WTC11 (cell line): ENCODE measurements at regions not wholly inside any gene's neighbourhood (a gene's known extent, or its start where the extent isn't known, plus 50 kb on each side); places are given as distances from the start of the nearest gene placed in this dataset.

ENCODE experiments used
- ATAC-seq: fragments of 200-7000 bp; cut with Tn5 transposase; 2 replicates; pipeline ENCODE4 v1.10.0; 2021; ENCODE audit warnings: mild to moderate bottlenecking, moderate library complexity
- CTCF ChIA-PET: fragments of 300-600 bp; sonication (Branson Sonifier 250); formaldehyde crosslinking; loops from one replicate; lab custom pipeline; 2021; ENCODE audit warnings: antibody characterized with exemption; lab: Charles Lee
- POLR2A ChIA-PET: fragments of 350-600 bp; sonication (Branson Sonifier 250); formaldehyde crosslinking; loops from one replicate; lab custom pipeline; 2021; ENCODE audit warnings: antibody characterized with exemption; lab: Charles Lee
- DNase-seq: peaks from one replicate; pipeline ENCODE4 v3.0.0; 2021; ENCODE audit warnings: low spot score
- H3K27ac Mint-ChIP-seq: 2 replicates; pipeline ENCODE4 v1.8.0; 2021; ENCODE audit warnings: mixed read lengths
- H3K27me3 Mint-ChIP-seq: 2 replicates; pipeline ENCODE4 v1.8.0; 2021; ENCODE audit warnings: low read depth, mild to moderate bottlenecking, moderate library complexity, mixed read lengths
- H3K36me3 Mint-ChIP-seq: 2 replicates; pipeline ENCODE4 v1.8.0; 2021; ENCODE audit warnings: mixed read lengths
- H3K4me1 Mint-ChIP-seq: 2 replicates; pipeline ENCODE4 v1.8.0; 2022; ENCODE audit warnings: mixed read lengths
- H3K4me3 Mint-ChIP-seq: 2 replicates; pipeline ENCODE4 v1.8.0; 2021; ENCODE audit warnings: mild to moderate bottlenecking, moderate library complexity, mixed read lengths
- H3K9me3 Mint-ChIP-seq: 2 replicates; pipeline ENCODE4 v1.8.0; 2021; ENCODE audit warnings: mixed read lengths
- ELF4 ChIP-seq: sonication (generic); formaldehyde crosslinking; IDR thresholded peaks from 2 replicates; pipeline ENCODE4 v1.8.1; 2022; ENCODE audit warnings: low read depth, mild to moderate bottlenecking, moderate library complexity, missing genetic modification reagents
- IRF2 ChIP-seq: sonication (generic); formaldehyde crosslinking; IDR thresholded peaks from 2 replicates; pipeline ENCODE4 v1.8.0; 2022; ENCODE audit warnings: low read depth, missing genetic modification reagents, borderline replicate concordance
- JAZF1 ChIP-seq: fragments of 250-450 bp; sonication (Bioruptor Pico); IDR thresholded peaks from 2 replicates; pipeline ENCODE4 v1.9.0; 2021; ENCODE audit warnings: moderate library complexity, mild to moderate bottlenecking, inconsistent platforms
- OVOL2 ChIP-seq: fragments of 250-450 bp; sonication (Bioruptor Pico); IDR thresholded peaks from 2 replicates; pipeline ENCODE4 v1.9.0; 2021; ENCODE audit warnings: mild to moderate bottlenecking, borderline replicate concordance
- SMAD3 ChIP-seq: sonication (generic); formaldehyde crosslinking; IDR thresholded peaks from 2 replicates; pipeline ENCODE4 v1.8.0; 2022; ENCODE audit warnings: missing genetic modification reagents, mild to moderate bottlenecking, borderline replicate concordance
- SP1 ChIP-seq: sonication (generic); formaldehyde crosslinking; conservative IDR thresholded peaks from 2 replicates; pipeline ENCODE4 v1.8.1; 2022; ENCODE audit warnings: missing genetic modification reagents
- TCF7 ChIP-seq: sonication (generic); formaldehyde crosslinking; IDR thresholded peaks from 2 replicates; pipeline ENCODE4 v1.8.0; 2022; ENCODE audit warnings: mild to moderate bottlenecking, low read depth, missing genetic modification reagents, moderate library complexity
- TEAD4 ChIP-seq: sonication (generic); formaldehyde crosslinking; IDR thresholded peaks from 2 replicates; pipeline ENCODE4 v1.8.0; 2022; ENCODE audit warnings: mild to moderate bottlenecking, missing genetic modification reagents
- ZNF232 ChIP-seq: sonication (generic); formaldehyde crosslinking; IDR thresholded peaks from 2 replicates; pipeline ENCODE4 v1.8.0; 2022; ENCODE audit warnings: mild to moderate bottlenecking, missing genetic modification reagents
- ZNF263 ChIP-seq: sonication (generic); formaldehyde crosslinking; IDR thresholded peaks from 2 replicates; pipeline ENCODE4 v1.8.1; 2022; ENCODE audit warnings: low read depth, mild to moderate bottlenecking, moderate library complexity, missing genetic modification reagents
- ZNF416 ChIP-seq: fragments of 250-450 bp; sonication (Bioruptor Pico); IDR thresholded peaks from 2 replicates; pipeline ENCODE4 v1.9.0; 2021; ENCODE audit warnings: mild to moderate bottlenecking, inconsistent platforms
- TF ChIP-seq, protein P1 (sequence below): sonication (generic); formaldehyde crosslinking; IDR thresholded peaks from 2 replicates; pipeline ENCODE4 v1.8.1; 2022; ENCODE audit warnings: mild to moderate bottlenecking, moderate library complexity, missing genetic modification reagents
- TF ChIP-seq, protein P2 (sequence below): sonication (generic); formaldehyde crosslinking; IDR thresholded peaks from 2 replicates; pipeline ENCODE4 v1.8.1; 2023; ENCODE audit warnings: mild to moderate bottlenecking, missing genetic modification reagents, moderate library complexity
- TF ChIP-seq, protein P3 (sequence below): fragments of 250-450 bp; sonication (Bioruptor Pico); IDR thresholded peaks from 2 replicates; pipeline ENCODE4 v2.1.2; 2022; ENCODE audit warnings: mild to moderate bottlenecking, moderate library complexity
- TF ChIP-seq, protein P4 (sequence below): sonication (generic); formaldehyde crosslinking; IDR thresholded peaks from 2 replicates; pipeline ENCODE4 v1.8.1; 2022; ENCODE audit warnings: missing genetic modification reagents, borderline replicate concordance
- TF ChIP-seq, protein P5 (sequence below): sonication (generic); formaldehyde crosslinking; IDR thresholded peaks from 2 replicates; pipeline ENCODE4 v1.8.1; 2022; ENCODE audit warnings: low read depth, mild to moderate bottlenecking, moderate library complexity, missing genetic modification reagents, borderline replicate concordance
- TF ChIP-seq, protein P6 (sequence below): fragments of 250-450 bp; sonication (Bioruptor Pico); IDR thresholded peaks from 2 replicates; pipeline ENCODE4 v1.9.0; 2021; ENCODE audit warnings: mild to moderate bottlenecking
- TF ChIP-seq, protein P7 (sequence below): sonication (generic); formaldehyde crosslinking; IDR thresholded peaks from 2 replicates; pipeline ENCODE4 v1.8.0; 2023; ENCODE audit warnings: missing genetic modification reagents, mild to moderate bottlenecking, borderline replicate concordance
- TF ChIP-seq, protein P8 (sequence below): fragments of 250-450 bp; sonication (Bioruptor Pico); IDR thresholded peaks from 2 replicates; pipeline ENCODE4 v1.8.0; 2021; ENCODE audit warnings: mild to moderate bottlenecking

DNA sequence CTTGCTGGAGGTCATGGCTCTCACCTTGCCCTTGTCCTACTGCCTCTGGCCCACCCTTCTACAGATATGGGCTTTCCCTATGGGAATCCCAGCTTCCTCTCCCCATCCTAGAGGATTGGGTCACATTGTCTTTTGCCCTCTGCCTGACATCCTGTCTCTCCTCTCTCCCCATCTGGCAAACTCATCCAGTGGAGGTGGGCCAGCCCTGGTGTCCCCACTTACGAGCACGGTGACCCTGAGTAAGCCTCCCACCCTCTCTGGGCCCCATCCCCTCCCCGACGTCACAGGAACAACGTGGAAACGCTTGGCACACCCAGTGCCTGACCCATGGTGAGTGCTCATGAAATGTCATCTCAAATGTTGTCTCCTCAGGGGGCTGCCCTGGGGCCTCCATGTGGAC is 56.1 kb upstream of the ID3 start (continued):
- no peak for TF ChIP-seq ZNF263 (CRISPR knock-in tag)
- no peak for TF ChIP-seq ELF4 (CRISPR knock-in tag)
- no peak for TF ChIP-seq OVOL2
- TF ChIP-seq, protein P1, sequence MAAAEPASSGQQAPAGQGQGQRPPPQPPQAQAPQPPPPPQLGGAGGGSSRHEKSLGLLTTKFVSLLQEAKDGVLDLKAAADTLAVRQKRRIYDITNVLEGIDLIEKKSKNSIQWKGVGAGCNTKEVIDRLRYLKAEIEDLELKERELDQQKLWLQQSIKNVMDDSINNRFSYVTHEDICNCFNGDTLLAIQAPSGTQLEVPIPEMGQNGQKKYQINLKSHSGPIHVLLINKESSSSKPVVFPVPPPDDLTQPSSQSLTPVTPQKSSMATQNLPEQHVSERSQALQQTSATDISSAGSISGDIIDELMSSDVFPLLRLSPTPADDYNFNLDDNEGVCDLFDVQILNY (CRISPR knock-in tag): no peak
- no peak for TF ChIP-seq ZNF232 (CRISPR knock-in tag)
- TF ChIP-seq, protein P2, sequence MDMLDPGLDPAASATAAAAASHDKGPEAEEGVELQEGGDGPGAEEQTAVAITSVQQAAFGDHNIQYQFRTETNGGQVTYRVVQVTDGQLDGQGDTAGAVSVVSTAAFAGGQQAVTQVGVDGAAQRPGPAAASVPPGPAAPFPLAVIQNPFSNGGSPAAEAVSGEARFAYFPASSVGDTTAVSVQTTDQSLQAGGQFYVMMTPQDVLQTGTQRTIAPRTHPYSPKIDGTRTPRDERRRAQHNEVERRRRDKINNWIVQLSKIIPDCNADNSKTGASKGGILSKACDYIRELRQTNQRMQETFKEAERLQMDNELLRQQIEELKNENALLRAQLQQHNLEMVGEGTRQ (CRISPR knock-in tag): no peak

DNA sequence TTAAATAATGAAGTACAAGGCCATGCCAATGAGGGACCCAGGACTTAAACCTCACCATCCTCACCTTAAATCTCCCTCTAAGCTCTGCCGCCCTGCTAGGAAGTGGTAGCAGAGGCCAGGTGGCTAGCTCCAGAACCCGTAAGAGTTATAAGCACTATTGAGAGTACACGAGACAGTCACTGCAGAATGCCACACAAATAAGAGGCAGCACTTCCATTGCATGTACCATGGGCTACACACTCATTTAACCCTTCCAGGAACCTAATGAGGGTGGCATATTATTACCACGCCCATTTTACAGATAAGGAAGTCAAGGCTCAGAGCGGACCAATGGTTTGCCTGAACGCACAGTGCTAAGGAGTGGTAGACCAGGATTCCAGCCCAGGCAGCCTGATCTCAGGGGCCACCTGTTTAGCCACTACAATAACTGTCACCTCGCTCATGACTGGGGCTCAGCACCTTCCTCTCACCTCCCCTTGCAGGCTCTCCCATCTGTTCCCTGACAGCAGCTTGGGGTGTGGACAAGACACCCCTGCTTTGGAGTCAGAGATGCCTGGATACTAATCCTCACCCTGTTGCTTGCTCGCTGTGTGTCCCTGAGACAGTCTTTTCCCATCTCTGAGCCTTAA is 54.8 kb upstream of the ID3 start:
- ATAC-seq: no peak
- H3K27ac Mint-ChIP-seq: no peak overlapping the region
- no peaks in the 10 kb centered on the region for H3K36me3 Mint-ChIP-seq
- peaks cover 5% of the 10 kb centered on the region; the same call in 1 of the 2 replicates for H3K9me3 Mint-ChIP-seq
- H3K4me3 Mint-ChIP-seq: no peak overlapping the region
- no peak for DNase-seq
- ChIA-PET CTCF (interaction anchor here (1.0 to 4.5 kb wide), 2 partner anchors 21 to 61 kb away, joined by 3 to 32 read pairs; no protein-coding TSS in a partner anchor), POLR2A (interaction anchor here (1.4 kb wide), 1 partner anchor 59 kb away, joined by 6 read pairs; no protein-coding TSS in a partner anchor)
- peaks cover 34% of the 10 kb centered on the region for H3K4me1 Mint-ChIP-seq
- H3K27me3 Mint-ChIP-seq: peaks cover 10% of the 10 kb centered on the region
- TF ChIP-seq ZNF416: no peak
- TF ChIP-seq TEAD4 (CRISPR knock-in tag): no peak
- no peak for TF ChIP-seq IRF2 (CRISPR knock-in tag)
- TF ChIP-seq, protein P3, sequence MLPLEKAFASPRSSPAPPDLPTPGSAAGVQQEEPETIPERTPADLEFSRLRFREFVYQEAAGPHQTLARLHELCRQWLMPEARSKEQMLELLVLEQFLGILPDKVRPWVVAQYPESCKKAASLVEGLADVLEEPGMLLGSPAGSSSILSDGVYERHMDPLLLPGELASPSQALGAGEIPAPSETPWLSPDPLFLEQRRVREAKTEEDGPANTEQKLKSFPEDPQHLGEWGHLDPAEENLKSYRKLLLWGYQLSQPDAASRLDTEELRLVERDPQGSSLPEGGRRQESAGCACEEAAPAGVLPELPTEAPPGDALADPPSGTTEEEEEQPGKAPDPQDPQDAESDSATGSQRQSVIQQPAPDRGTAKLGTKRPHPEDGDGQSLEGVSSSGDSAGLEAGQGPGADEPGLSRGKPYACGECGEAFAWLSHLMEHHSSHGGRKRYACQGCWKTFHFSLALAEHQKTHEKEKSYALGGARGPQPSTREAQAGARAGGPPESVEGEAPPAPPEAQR: no peak
- no peak for TF ChIP-seq TCF7 (CRISPR knock-in tag)
- TF ChIP-seq JAZF1: no peak
- TF ChIP-seq, protein P4, sequence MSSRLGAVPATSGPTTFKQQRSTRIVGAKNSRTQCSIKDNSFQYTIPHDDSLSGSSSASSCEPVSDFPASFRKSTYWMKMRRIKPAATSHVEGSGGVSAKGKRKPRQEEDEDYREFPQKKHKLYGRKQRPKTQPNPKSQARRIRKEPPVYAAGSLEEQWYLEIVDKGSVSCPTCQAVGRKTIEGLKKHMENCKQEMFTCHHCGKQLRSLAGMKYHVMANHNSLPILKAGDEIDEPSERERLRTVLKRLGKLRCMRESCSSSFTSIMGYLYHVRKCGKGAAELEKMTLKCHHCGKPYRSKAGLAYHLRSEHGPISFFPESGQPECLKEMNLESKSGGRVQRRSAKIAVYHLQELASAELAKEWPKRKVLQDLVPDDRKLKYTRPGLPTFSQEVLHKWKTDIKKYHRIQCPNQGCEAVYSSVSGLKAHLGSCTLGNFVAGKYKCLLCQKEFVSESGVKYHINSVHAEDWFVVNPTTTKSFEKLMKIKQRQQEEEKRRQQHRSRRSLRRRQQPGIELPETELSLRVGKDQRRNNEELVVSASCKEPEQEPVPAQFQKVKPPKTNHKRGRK (CRISPR knock-in tag): no peak
- no peak for TF ChIP-seq SMAD3
- TF ChIP-seq, protein P5, sequence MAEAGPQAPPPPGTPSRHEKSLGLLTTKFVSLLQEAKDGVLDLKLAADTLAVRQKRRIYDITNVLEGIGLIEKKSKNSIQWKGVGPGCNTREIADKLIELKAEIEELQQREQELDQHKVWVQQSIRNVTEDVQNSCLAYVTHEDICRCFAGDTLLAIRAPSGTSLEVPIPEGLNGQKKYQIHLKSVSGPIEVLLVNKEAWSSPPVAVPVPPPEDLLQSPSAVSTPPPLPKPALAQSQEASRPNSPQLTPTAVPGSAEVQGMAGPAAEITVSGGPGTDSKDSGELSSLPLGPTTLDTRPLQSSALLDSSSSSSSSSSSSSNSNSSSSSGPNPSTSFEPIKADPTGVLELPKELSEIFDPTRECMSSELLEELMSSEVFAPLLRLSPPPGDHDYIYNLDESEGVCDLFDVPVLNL (CRISPR knock-in tag): no peak
- TF ChIP-seq, protein P6, sequence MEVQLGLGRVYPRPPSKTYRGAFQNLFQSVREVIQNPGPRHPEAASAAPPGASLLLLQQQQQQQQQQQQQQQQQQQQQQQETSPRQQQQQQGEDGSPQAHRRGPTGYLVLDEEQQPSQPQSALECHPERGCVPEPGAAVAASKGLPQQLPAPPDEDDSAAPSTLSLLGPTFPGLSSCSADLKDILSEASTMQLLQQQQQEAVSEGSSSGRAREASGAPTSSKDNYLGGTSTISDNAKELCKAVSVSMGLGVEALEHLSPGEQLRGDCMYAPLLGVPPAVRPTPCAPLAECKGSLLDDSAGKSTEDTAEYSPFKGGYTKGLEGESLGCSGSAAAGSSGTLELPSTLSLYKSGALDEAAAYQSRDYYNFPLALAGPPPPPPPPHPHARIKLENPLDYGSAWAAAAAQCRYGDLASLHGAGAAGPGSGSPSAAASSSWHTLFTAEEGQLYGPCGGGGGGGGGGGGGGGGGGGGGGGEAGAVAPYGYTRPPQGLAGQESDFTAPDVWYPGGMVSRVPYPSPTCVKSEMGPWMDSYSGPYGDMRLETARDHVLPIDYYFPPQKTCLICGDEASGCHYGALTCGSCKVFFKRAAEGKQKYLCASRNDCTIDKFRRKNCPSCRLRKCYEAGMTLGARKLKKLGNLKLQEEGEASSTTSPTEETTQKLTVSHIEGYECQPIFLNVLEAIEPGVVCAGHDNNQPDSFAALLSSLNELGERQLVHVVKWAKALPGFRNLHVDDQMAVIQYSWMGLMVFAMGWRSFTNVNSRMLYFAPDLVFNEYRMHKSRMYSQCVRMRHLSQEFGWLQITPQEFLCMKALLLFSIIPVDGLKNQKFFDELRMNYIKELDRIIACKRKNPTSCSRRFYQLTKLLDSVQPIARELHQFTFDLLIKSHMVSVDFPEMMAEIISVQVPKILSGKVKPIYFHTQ: no peak
- TF ChIP-seq, protein P7, sequence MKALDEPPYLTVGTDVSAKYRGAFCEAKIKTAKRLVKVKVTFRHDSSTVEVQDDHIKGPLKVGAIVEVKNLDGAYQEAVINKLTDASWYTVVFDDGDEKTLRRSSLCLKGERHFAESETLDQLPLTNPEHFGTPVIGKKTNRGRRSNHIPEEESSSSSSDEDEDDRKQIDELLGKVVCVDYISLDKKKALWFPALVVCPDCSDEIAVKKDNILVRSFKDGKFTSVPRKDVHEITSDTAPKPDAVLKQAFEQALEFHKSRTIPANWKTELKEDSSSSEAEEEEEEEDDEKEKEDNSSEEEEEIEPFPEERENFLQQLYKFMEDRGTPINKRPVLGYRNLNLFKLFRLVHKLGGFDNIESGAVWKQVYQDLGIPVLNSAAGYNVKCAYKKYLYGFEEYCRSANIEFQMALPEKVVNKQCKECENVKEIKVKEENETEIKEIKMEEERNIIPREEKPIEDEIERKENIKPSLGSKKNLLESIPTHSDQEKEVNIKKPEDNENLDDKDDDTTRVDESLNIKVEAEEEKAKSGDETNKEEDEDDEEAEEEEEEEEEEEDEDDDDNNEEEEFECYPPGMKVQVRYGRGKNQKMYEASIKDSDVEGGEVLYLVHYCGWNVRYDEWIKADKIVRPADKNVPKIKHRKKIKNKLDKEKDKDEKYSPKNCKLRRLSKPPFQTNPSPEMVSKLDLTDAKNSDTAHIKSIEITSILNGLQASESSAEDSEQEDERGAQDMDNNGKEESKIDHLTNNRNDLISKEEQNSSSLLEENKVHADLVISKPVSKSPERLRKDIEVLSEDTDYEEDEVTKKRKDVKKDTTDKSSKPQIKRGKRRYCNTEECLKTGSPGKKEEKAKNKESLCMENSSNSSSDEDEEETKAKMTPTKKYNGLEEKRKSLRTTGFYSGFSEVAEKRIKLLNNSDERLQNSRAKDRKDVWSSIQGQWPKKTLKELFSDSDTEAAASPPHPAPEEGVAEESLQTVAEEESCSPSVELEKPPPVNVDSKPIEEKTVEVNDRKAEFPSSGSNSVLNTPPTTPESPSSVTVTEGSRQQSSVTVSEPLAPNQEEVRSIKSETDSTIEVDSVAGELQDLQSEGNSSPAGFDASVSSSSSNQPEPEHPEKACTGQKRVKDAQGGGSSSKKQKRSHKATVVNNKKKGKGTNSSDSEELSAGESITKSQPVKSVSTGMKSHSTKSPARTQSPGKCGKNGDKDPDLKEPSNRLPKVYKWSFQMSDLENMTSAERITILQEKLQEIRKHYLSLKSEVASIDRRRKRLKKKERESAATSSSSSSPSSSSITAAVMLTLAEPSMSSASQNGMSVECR (CRISPR knock-in tag): no peak
- TF ChIP-seq, protein P8, sequence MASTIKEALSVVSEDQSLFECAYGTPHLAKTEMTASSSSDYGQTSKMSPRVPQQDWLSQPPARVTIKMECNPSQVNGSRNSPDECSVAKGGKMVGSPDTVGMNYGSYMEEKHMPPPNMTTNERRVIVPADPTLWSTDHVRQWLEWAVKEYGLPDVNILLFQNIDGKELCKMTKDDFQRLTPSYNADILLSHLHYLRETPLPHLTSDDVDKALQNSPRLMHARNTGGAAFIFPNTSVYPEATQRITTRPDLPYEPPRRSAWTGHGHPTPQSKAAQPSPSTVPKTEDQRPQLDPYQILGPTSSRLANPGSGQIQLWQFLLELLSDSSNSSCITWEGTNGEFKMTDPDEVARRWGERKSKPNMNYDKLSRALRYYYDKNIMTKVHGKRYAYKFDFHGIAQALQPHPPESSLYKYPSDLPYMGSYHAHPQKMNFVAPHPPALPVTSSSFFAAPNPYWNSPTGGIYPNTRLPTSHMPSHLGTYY (CRISPR knock-in tag): no peak
- TF ChIP-seq SP1 (CRISPR knock-in tag): no peak
